ENCODE measurements at regions not wholly inside any gene's neighbourhood (a gene's known extent, or its start where the extent isn't known, plus 50 kb on each side); places are given as distances from the start of the nearest gene placed in this dataset.

GRCh38 chr5:74300808-74301389 lies 339.6 kb downstream of the ENC1 start:
- no peak for TF ChIP-seq CTCF (IDR thresholded peaks at IDR 0.05; ENCODE audit: low read length, missing control alignments)
- H3K4me3 ChIP-seq (replicated peaks; ENCODE audit: low read depth, low read length): no peak overlapping the region
- DNase-seq (ENCODE audit: low read depth): no peak

- H3K4me3 ChIP-seq (replicated peaks; ENCODE audit: low read depth, low read length): no peak overlapping the region
- DNase-seq (ENCODE audit: low read depth): no peak
- no peak for TF ChIP-seq CTCF (IDR thresholded peaks at IDR 0.05; ENCODE audit: low read length, missing control alignments)
Observed at GRCh38 chr5:74299833-74300232, 340.7 kb downstream of the ENC1 start.

GRCh38 chr5:74296685-74297408 lies 343.7 kb downstream of the ENC1 start:
- DNase-seq (ENCODE audit: low read depth): peak; percentile 76
- TF ChIP-seq CTCF (IDR thresholded peaks at IDR 0.05; ENCODE audit: low read length, missing control alignments): no peak
- H3K4me3 ChIP-seq (replicated peaks; ENCODE audit: low read depth, low read length): no peak overlapping the region

GRCh38 chr5:74295676-74296075 lies 344.9 kb downstream of the ENC1 start:
- no peak overlapping the region for H3K4me3 ChIP-seq (replicated peaks; ENCODE audit: low read depth, low read length)
- no peak for DNase-seq (ENCODE audit: low read depth)
- TF ChIP-seq CTCF (IDR thresholded peaks at IDR 0.05; ENCODE audit: low read length, missing control alignments): no peak

- no peak for TF ChIP-seq CTCF (IDR thresholded peaks at IDR 0.05; ENCODE audit: low read length, missing control alignments)
- H3K4me3 ChIP-seq (replicated peaks; ENCODE audit: low read depth, low read length): no peak overlapping the region
- no peak for DNase-seq (ENCODE audit: low read depth)
Observed at GRCh38 chr5:74295141-74295540, 345.4 kb downstream of the ENC1 start.

- peak; percentile 35 for DNase-seq (ENCODE audit: low read depth)
- no peak overlapping the region for H3K4me3 ChIP-seq (replicated peaks; ENCODE audit: low read depth, low read length)
- no peak for TF ChIP-seq CTCF (IDR thresholded peaks at IDR 0.05; ENCODE audit: low read length, missing control alignments)
Observed at GRCh38 chr5:74294231-74294705, 346.3 kb downstream of the ENC1 start.

- no peak overlapping the region for H3K4me3 ChIP-seq (replicated peaks; ENCODE audit: low read depth, low read length)
- DNase-seq (ENCODE audit: low read depth): no peak
- TF ChIP-seq CTCF (IDR thresholded peaks at IDR 0.05; ENCODE audit: low read length, missing control alignments): no peak
Observed at GRCh38 chr5:74293182-74293581, 347.3 kb downstream of the ENC1 start.
